Activated T-cell treated with anti-CD3 and anti-CD28 coated beads for 4 hours (primary cell): ENCODE measurements at regions not wholly inside any gene's neighbourhood (a gene's known extent, or its start where the extent isn't known, plus 50 kb on each side); places are given as distances from the start of the nearest gene placed in this dataset.
A peak's percentile ranks its signal among the peaks of the same experiment; 100 is the strongest.

Source experiments
- DNase-seq: peaks from one replicate; pipeline ENCODE4 v3.0.0-alpha.2; 2020

DNA sequence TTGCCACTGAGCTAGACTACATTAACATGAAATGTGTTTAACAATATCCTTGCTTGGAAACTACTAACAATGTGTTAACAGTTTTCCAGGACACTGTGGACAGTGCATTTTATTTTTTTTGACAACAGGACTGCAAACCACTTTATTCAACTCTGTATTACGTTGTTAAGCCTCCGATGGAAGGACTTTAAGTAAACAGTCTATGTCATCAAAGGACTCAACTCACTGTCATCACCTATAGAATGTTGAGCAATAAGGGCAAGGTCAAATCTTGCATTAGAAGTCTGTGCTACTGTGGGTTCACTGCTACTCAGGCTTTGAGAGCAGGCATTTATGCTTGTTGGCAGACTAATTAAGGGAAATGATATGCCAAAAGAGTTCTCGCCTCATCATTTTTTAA lies 483.7 kb downstream of the FLRT2 start:
- DNase-seq = no peak

- DNase-seq = no peak
Measured at GRCh38 chr14:86012461-86012860, 482.5 kb downstream of the FLRT2 start.

DNA sequence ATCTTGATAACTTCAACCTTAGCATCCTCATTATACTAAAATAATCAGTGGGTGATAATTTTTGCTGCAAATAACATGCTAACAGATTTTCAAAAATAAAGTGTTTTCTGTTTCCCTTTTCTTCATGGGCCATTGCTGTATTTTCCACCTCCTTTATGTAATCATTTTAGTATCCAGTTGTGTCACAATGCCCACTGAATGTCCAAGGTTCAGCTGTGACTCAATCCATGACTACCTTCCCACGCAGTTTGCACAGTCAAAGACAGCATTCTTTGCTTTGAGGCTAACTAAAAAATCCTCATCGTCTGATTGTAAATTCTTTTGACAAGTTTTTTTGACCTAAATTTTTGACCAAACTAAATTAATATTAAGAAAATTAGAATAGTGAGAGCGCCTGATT lies 474.1 kb downstream of the FLRT2 start:
- DNase-seq = no peak

DNA sequence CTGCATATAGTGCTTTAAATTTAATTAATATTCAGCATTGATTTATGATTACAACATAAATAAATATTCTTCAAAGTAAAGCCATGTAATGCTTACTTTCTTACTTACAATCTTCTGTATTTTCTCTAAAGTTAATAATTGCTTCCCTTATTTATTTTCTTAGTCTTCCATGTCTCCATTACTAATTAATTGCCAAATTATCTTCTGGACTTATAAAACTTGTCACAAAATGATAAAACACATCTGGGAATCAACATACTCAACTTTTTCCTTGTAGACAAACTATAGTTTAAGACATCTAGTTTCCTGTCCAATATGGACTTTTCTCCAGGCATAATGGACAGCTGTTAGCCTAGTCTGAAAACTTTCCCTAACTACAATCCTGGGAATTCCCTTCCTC lies 466.6 kb downstream of the FLRT2 start:
- no peak for DNase-seq

DNA sequence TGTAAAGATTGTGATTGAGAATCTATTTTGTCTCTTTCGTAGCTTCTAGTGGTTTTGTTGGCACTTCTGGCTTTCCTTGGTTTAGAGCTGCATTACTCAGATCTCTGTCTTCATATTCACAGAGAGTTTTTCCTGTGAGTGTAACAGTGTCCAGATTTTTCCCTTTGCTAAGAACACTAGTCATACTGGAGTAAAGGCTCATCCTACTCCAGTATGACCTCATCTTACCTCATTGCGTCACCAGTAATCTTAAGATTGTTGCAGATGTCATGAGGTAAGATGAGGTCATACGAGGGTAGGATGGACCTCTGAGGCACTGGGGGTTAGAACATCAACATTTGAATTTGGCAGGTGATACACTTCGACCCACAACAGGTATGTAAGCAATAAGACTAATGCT lies 461.2 kb downstream of the FLRT2 start:
- no peak for DNase-seq

DNA sequence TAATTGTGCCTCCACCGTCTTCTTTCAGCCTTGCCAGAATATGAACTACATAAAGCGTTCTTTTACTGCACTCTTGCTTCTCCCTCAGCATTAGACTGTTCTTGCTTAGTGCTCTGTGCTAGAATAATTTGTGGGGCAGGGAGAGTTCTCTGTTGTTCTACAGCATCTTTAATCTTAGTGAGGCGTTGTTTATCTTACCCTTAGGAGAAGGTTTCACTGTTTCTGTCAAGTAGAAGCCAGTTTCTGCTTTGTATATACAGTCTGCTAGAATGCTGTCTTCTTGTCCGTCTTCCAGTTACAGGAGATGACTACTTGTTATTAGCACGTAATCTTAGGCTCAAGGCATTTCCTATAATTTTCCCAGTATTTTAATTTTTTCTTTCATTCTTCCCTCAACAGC lies 458.0 kb downstream of the FLRT2 start:
- no peak for DNase-seq

DNA sequence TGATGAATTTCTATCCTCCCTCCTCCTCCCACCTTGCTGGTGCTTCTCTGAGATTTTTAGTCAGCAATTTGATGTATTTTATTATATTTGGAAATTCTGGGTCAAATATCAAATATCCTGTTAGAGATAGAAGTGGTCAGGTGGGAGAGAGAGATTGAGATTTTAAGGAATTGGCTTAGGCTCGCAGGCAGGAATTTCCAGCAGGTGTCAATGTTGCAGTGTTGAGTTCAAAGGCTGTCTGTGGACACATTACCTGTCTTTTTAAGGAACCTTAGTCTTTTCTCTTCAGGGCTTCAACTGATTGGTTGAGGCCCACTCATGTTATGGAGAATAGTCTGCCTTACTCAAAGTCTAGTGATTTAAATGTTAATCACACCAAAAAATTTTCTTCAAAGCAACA lies 457.3 kb downstream of the FLRT2 start:
- DNase-seq = no peak

DNA sequence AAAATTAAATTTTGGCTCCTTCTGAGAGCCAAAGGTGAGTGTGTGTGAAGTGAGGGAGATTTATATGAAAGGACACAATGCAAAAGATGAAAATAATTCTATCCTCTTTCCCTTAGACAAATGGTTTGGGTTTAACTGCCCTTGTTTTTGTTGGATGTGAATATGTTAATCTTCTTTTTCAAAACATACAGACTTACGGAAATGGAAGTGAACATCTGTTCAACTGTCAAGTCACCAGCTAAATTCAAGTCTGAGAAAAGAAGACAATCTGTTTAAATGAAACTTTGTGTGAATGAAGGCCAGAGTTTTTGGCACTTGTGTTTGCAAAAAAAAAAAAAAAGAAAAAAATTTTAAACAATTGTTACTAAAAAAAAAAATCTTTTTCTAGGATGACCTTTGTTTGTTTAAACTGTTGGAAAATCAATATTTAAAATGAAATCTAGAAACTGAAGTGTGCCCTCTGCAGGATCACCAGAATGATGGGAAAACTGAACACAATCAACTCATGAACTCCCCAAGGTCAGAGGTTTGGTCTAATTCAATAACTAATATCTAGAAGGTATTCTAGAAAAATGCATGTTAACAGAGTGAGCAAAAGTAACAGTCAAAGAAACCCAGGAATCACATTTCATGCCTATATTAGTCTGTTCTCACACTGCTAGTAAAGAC lies 448.8 kb downstream of the FLRT2 start:
- DNase-seq = no peak

GRCh38 chr14:85974602-85975001 lies 444.7 kb downstream of the FLRT2 start:
- no peak for DNase-seq

DNA sequence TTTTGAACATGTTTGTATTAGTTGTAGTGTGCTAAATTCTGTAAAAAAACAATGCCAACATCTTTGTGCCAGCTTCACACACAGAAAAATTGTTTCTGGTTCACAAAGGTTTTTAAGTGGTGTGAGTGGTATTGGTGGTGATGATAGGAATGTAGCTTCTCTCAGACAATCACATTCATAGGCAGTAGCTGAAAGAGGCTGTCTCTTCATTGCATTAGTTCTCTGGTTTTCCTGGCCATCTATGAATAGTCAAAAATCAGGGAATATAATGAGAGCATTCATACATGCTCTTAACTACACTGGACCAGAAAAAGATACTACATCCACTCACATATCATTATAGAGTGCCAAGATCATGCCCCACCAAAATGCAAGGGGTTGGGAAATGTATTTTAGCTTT lies 433.5 kb downstream of the FLRT2 start:
- DNase-seq = no peak

GRCh38 chr14:85960756-85961155 lies 430.8 kb downstream of the FLRT2 start:
- DNase-seq = no peak

GRCh38 chr14:85959063-85959462 lies 429.1 kb downstream of the FLRT2 start:
- DNase-seq = no peak

DNA sequence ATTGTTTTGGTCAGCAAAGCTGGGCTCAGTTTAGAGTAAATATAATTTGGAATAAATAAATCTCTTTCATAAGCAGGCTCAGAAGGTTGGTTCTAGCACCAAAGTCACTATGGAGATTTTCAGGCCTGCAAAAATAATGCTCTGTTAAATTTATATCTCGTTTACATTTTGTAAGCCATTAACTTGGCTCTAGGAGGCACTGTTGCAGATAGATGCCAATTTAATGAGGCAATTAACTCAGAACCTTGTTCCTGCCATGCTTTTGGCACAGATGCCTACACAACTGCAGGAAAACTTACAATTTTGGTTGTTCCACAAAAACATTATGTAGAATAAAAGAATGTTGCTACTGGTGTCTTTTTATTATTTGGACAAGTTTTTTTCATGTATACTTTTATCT lies 428.1 kb downstream of the FLRT2 start:
- DNase-seq = no peak

DNA sequence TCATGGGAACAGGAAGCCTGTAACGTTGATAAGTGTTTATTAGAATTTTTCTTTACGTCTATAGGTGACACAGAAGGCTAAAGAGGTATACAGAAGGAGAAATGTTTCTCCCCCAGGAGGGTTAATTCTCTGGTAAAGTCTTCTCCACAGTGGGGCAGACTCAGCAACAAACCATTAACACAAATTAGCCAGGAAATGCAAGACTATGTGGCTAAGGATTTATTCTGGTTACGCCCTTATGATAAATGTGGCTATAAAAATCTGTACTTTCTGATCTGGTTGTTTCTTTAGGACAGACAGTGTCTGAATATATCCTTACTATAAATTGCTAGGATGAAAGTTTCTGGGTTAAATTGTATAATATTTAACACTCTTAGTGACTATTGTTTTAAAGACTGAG lies 423.3 kb downstream of the FLRT2 start:
- DNase-seq = no peak

DNA sequence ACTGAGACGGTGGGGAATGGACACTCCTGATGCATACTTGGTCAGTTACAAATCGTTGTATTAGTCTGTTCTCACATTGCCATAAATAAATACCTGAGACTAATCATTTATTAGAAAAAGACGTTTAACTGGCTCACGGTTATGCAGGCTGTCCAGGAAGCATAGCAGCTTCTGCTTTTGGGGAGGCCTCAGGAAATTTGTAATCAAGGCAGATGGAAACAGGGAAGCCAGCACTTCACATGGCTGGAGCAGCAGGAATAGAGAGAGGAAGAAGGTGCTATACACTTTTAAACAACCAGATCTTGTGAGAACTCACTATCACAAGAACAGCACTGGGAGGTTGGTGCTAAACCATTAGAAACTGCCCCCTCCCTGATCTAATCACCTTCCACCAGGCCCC lies 418.2 kb downstream of the FLRT2 start:
- no peak for DNase-seq

DNA sequence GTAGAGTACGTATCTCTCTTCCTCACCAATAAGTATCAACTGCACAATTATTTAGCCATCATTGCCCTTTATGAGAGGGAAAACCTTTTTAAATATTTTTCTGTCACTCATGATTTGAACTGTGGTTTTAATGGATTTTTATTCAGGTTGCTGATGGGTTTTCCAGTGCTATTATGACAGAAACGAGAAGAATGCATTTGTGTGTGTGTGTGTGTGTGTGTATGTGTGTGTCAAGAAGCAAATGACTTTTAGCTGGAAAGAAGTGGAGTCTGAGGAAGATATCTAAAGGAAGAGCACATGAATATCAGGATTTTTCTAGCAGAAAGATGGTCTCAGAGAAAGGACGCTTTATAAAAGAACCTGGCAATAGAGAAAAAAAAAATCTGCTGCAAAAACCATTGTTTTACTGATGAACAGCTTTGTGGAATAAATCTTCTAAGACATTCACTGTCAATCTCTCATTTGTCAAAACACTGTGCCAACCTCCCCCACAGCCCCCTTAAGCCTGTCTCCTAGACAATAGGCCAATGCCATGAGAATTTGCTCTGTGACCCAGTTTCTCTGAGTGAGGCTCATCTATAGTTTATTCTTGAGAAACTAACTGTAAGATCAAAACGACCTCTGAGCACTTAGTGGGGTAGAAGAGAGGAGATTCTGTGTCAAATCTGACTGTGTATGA lies 417.7 kb downstream of the FLRT2 start:
- DNase-seq = no peak

DNA sequence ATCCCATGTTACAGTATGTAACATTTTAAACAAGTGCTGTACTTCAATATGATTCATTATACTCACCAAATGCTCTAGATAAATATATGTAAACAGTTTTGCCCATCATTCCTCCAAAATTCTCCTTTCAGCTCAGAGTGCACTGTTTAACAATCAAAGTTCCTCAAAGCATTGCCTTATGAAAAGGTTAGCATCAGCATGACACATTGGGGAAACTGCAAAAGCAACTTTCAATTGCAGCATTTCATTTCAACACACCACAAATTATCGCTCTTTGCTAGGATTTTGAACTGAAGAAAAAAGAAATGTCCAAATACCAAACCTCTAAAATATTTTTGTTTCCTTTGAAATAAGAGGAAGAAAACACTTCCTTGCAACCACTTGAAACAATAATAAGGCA lies 413.2 kb downstream of the FLRT2 start:
- DNase-seq = no peak

GRCh38 chr14:85934886-85935254 lies 404.9 kb downstream of the FLRT2 start:
- no peak for DNase-seq

- DNase-seq = peak; percentile 33
Measured at GRCh38 chr14:85934123-85934885, 404.4 kb downstream of the FLRT2 start.

DNA sequence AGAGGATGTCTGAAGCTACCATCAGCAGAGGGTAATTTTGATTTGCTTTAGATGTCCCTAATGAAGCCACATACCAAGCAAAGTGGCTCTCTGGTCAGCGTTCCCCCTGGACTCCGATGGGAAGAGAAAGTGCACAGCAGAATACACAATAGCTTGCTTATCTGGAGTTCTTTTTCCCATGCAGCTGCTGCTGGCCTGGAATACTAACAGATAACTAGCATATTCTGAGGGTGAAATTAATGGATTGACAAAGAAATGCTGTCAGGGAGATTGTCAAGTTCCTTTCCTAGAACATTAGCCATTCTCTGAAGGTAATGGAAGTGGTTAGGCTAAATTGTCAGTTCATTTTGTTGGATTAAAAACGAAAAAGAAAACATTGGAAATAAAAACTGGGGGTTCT lies 391.3 kb downstream of the FLRT2 start:
- no peak for DNase-seq

DNA sequence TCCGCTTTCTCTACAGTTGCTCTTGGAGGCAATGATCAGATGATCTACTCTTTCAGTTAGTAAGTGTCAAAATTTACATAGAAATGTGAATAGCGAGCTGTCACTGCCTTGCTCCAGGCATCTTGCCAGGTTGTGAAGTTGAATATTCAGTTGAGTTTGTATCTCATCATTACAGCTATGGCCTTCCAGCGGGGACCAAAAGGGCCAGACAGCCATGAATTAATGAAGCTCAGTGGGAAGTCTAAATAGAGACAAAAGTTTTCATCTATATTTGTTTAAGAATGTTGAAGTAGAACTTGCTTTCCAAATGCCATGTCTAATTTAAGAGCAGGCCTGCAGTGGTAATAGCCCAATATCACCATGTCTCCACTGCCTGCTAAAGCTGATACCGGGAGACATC lies 387.8 kb downstream of the FLRT2 start:
- no peak for DNase-seq

GRCh38 chr14:85915711-85916110 lies 385.8 kb downstream of the FLRT2 start:
- no peak for DNase-seq

GRCh38 chr14:85912141-85912540 lies 382.2 kb downstream of the FLRT2 start:
- no peak for DNase-seq

- DNase-seq = no peak
Measured at GRCh38 chr14:85911044-85911443, 381.1 kb downstream of the FLRT2 start.
